NCI-H446 (cell line): ENCODE measurements at regions not wholly inside any gene's neighbourhood (a gene's known extent, or its start where the extent isn't known, plus 50 kb on each side); places are given as distances from the start of the nearest gene placed in this dataset.
"Not testable (repeated sequence)": the region's sequence is repeated elsewhere in the genome, so short reads cannot be mapped to it uniquely, and the experiment has no call there.

Experiments
- DNase-seq, 2 experiments: peaks; one replicate each; lab custom pipeline; 2025; lab: John Stamatoyannopoulos, UW

GRCh38 chr2:35301369-35301768 lies 1054.2 kb upstream of the CRIM1 start:
- DNase-seq = no peak

- DNase-seq = no peak
These were observed 1057.1 kb upstream of the CRIM1 start for GRCh38 chr2:35298493-35298892.

GRCh38 chr2:35297403-35297802 lies 1058.2 kb upstream of the CRIM1 start:
- no peak for DNase-seq

GRCh38 chr2:35294636-35295263 lies 1060.8 kb upstream of the CRIM1 start:
- no peak for DNase-seq

GRCh38 chr2:35293261-35293660 lies 1062.3 kb upstream of the CRIM1 start:
- no peak for DNase-seq

- no peak for DNase-seq
These were observed 1063.4 kb upstream of the CRIM1 start for GRCh38 chr2:35292199-35292598.

- DNase-seq = no peak
These were observed 1073.9 kb upstream of the CRIM1 start for GRCh38 chr2:35281702-35282101.

- no peak for DNase-seq
These were observed 1099.8 kb upstream of the CRIM1 start for GRCh38 chr2:35255826-35256225.

- no peak for DNase-seq
These were observed 1104.4 kb upstream of the CRIM1 start for GRCh38 chr2:35251156-35251555.

GRCh38 chr2:35246702-35247101 lies 1108.9 kb upstream of the CRIM1 start:
- DNase-seq = no peak

- DNase-seq = no peak
These were observed 1127.0 kb upstream of the CRIM1 start for GRCh38 chr2:35228584-35228983.

- DNase-seq = no peak
These were observed 1135.1 kb upstream of the CRIM1 start for GRCh38 chr2:35220461-35220860.

- no peak for DNase-seq
These were observed 1150.7 kb upstream of the CRIM1 start for GRCh38 chr2:35204881-35205280.

- no peak for DNase-seq
These were observed 1151.3 kb upstream of the CRIM1 start for GRCh38 chr2:35204323-35204722.

- DNase-seq = no peak
These were observed 1156.3 kb upstream of the CRIM1 start for GRCh38 chr2:35199298-35199697.

- no peak for DNase-seq
These were observed 1169.6 kb upstream of the CRIM1 start for GRCh38 chr2:35185861-35186412.

- no peak for DNase-seq
These were observed 1171.1 kb upstream of the CRIM1 start for GRCh38 chr2:35184471-35184870.

GRCh38 chr2:35176726-35177125 lies 1178.9 kb upstream of the CRIM1 start:
- not testable (repeated sequence) for DNase-seq

GRCh38 chr2:35174845-35175244 lies 1180.7 kb upstream of the CRIM1 start:
- no peak for DNase-seq

GRCh38 chr2:35172687-35173086 lies 1182.9 kb upstream of the CRIM1 start:
- DNase-seq = no peak

GRCh38 chr2:35168351-35168750 lies 1187.2 kb upstream of the CRIM1 start:
- DNase-seq = no peak

- no peak for DNase-seq
These were observed 1191.6 kb upstream of the CRIM1 start for GRCh38 chr2:35163948-35164347.

GRCh38 chr2:35160871-35161270 lies 1194.7 kb upstream of the CRIM1 start:
- no peak for DNase-seq

- no peak for DNase-seq
These were observed 1229.7 kb upstream of the CRIM1 start for GRCh38 chr2:35125871-35126270.
